ENCODE measurements at regions not wholly inside any gene's neighbourhood (a gene's known extent, or its start where the extent isn't known, plus 50 kb on each side); places are given as distances from the start of the nearest gene placed in this dataset.

- no peak overlapping the region for H3K4me3 Mint-ChIP-seq
Observed at GRCh38 chr14:45658226-45658916, 405.4 kb upstream of the MIS18BP1 start.

GRCh38 chr14:45651890-45652289, 398.9 kb upstream of the MIS18BP1 start:
- no peaks in the 10 kb centered on the region for H3K36me3 Mint-ChIP-seq (ENCODE audit: low read depth)
- no peaks in the 10 kb centered on the region for H3K4me1 Mint-ChIP-seq
- peak overlapping the region; percentile 78 for H2AFZ ChIP-seq
- no peaks in the 10 kb centered on the region for H4K20me1 ChIP-seq (replicated peaks; ENCODE audit: insufficient read depth)
- no peak overlapping the region for H3K27ac ChIP-seq (ENCODE audit: low read depth)
- no peaks in the 10 kb centered on the region for H3K4me1 ChIP-seq (ENCODE audit: insufficient read depth)
- H3K36me3 ChIP-seq (ENCODE audit: insufficient read depth), result no peaks in the 10 kb centered on the region
- DNase-seq (ENCODE audit: low spot score), result no peak
- H3K4me2 ChIP-seq, result no peak overlapping the region
- no peaks in the 10 kb centered on the region for H3K9me3 Mint-ChIP-seq
- no peak overlapping the region for H3K4me3 Mint-ChIP-seq
- no peaks in the 10 kb centered on the region for H3K9me2 ChIP-seq (ENCODE audit: insufficient read depth)
- ATAC-seq, result no peak
- no peaks in the 10 kb centered on the region for H3K79me2 ChIP-seq (replicated peaks; ENCODE audit: insufficient read depth)
- TF ChIP-seq EZH2 (IDR thresholded peaks at IDR 0.05; ENCODE audit: low read depth, unreplicated experiment) (no peak), POLR2AphosphoS5 (IDR thresholded peaks at IDR 0.05; ENCODE audit: low read depth) (no peak), STAT1 (IDR thresholded peaks at IDR 0.05; ENCODE audit: unreplicated experiment) (no peak), EZH2phosphoT487 (IDR thresholded peaks at IDR 0.05; ENCODE audit: unreplicated experiment) (no peak), REST (IDR thresholded peaks at IDR 0.05; ENCODE audit: unreplicated experiment) (no peak)
- H3K27me3 Mint-ChIP-seq (ENCODE audit: insufficient read depth, low read depth, poor library complexity), result no peaks in the 10 kb centered on the region
- H3F3A ChIP-seq (replicated peaks; ENCODE audit: low read depth), result no peaks in the 10 kb centered on the region
- H3K4me3 ChIP-seq, result no peak overlapping the region
- no peak overlapping the region for H3K27ac Mint-ChIP-seq
- H3K27me3 ChIP-seq (ENCODE audit: insufficient read depth), result no peaks in the 10 kb centered on the region

More at GRCh38 chr14:45658226-45658916, 405.4 kb upstream of the MIS18BP1 start:
- no peaks in the 10 kb centered on the region for H3K9me3 Mint-ChIP-seq
- H3K36me3 ChIP-seq (ENCODE audit: insufficient read depth), result no peaks in the 10 kb centered on the region
- ATAC-seq, result no peak
- H2AFZ ChIP-seq, result no peak overlapping the region
- H3K27me3 Mint-ChIP-seq (ENCODE audit: insufficient read depth, low read depth, poor library complexity), result no peaks in the 10 kb centered on the region
- no peaks in the 10 kb centered on the region for H3K36me3 Mint-ChIP-seq (ENCODE audit: low read depth)
- no peaks in the 10 kb centered on the region for H3K79me2 ChIP-seq (replicated peaks; ENCODE audit: insufficient read depth)
- DNase-seq (ENCODE audit: low spot score), result no peak
- peaks cover 5% of the 10 kb centered on the region; the same call in 1 of the 2 replicates for H3K9me2 ChIP-seq (ENCODE audit: insufficient read depth)
- no peaks in the 10 kb centered on the region for H4K20me1 ChIP-seq (replicated peaks; ENCODE audit: insufficient read depth)
- no peaks in the 10 kb centered on the region for H3K4me1 Mint-ChIP-seq
- H3K27me3 ChIP-seq (ENCODE audit: insufficient read depth), result no peaks in the 10 kb centered on the region
- H3K4me1 ChIP-seq (ENCODE audit: insufficient read depth), result no peaks in the 10 kb centered on the region
- H3F3A ChIP-seq (replicated peaks; ENCODE audit: low read depth), result no peaks in the 10 kb centered on the region
- H3K27ac ChIP-seq (ENCODE audit: low read depth), result no peak overlapping the region
- H3K4me2 ChIP-seq, result no peak overlapping the region
- TF ChIP-seq POLR2AphosphoS5 (IDR thresholded peaks at IDR 0.05; ENCODE audit: low read depth) (no peak), REST (IDR thresholded peaks at IDR 0.05; ENCODE audit: unreplicated experiment) (no peak), JUNB (IDR thresholded peaks at IDR 0.05; ENCODE audit: unreplicated experiment) (no peak), EZH2phosphoT487 (IDR thresholded peaks at IDR 0.05; ENCODE audit: unreplicated experiment) (no peak), ZNF114 (CRISPR knock-in tag; IDR thresholded peaks at IDR 0.05) (no peak), ZNF331 (CRISPR knock-in tag; IDR thresholded peaks at IDR 0.05; ENCODE audit: low read depth) (no peak)
- H3K4me3 ChIP-seq, result no peak overlapping the region
- H3K27ac Mint-ChIP-seq, result no peak overlapping the region

Measured in GM23338 (cell line).